ENCODE measurements at regions not wholly inside any gene's neighbourhood (a gene's known extent, or its start where the extent isn't known, plus 50 kb on each side); places are given as distances from the start of the nearest gene placed in this dataset.
"Not testable (repeated sequence)": the region's sequence is repeated elsewhere in the genome, so short reads cannot be mapped to it uniquely, and the experiment has no call there.

GRCh38 chr10:33897291-33897752 is 562.9 kb upstream of the NRP1 start:
- DNase-seq = no peak

- DNase-seq = no peak
Measured at GRCh38 chr10:33893506-33893905, 559.0 kb upstream of the NRP1 start.

- no peak for DNase-seq
Measured at GRCh38 chr10:33889371-33889770, 554.9 kb upstream of the NRP1 start.

- DNase-seq = no peak
Measured at GRCh38 chr10:33887188-33887587, 552.7 kb upstream of the NRP1 start.

- DNase-seq = no peak
Measured at GRCh38 chr10:33886299-33886698, 551.8 kb upstream of the NRP1 start.

GRCh38 chr10:33884604-33885003 is 550.1 kb upstream of the NRP1 start:
- DNase-seq = no peak

GRCh38 chr10:33883881-33884280 is 549.4 kb upstream of the NRP1 start:
- no peak for DNase-seq

- no peak for DNase-seq
Measured at GRCh38 chr10:33882996-33883395, 548.5 kb upstream of the NRP1 start.

- no peak for DNase-seq
Measured at GRCh38 chr10:33880291-33880690, 545.8 kb upstream of the NRP1 start.

GRCh38 chr10:33878238-33878786 is 543.8 kb upstream of the NRP1 start:
- DNase-seq = peak; percentile 24

GRCh38 chr10:33876584-33877400 is 542.3 kb upstream of the NRP1 start:
- DNase-seq = no peak

GRCh38 chr10:33875924-33876583 is 541.6 kb upstream of the NRP1 start:
- no peak for DNase-seq

- no peak for DNase-seq
Measured at GRCh38 chr10:33871061-33871956, 536.8 kb upstream of the NRP1 start.

- no peak for DNase-seq
Measured at GRCh38 chr10:33869481-33869880, 535.0 kb upstream of the NRP1 start.

GRCh38 chr10:33869028-33869427 is 534.6 kb upstream of the NRP1 start:
- DNase-seq = peak; percentile 61

GRCh38 chr10:33867199-33867789 is 532.8 kb upstream of the NRP1 start:
- DNase-seq = not testable (repeated sequence)

- DNase-seq = no peak
Measured at GRCh38 chr10:33863352-33863751, 528.9 kb upstream of the NRP1 start.

GRCh38 chr10:33862536-33863105 is 528.2 kb upstream of the NRP1 start:
- DNase-seq = no peak

GRCh38 chr10:33861833-33862232 is 527.4 kb upstream of the NRP1 start:
- DNase-seq = no peak

GRCh38 chr10:33861016-33861704 is 526.7 kb upstream of the NRP1 start:
- DNase-seq = no peak

GRCh38 chr10:33860552-33860951 is 526.1 kb upstream of the NRP1 start:
- no peak for DNase-seq
